ENCODE measurements at regions not wholly inside any gene's neighbourhood (a gene's known extent, or its start where the extent isn't known, plus 50 kb on each side); places are given as distances from the start of the nearest gene placed in this dataset.

DNA sequence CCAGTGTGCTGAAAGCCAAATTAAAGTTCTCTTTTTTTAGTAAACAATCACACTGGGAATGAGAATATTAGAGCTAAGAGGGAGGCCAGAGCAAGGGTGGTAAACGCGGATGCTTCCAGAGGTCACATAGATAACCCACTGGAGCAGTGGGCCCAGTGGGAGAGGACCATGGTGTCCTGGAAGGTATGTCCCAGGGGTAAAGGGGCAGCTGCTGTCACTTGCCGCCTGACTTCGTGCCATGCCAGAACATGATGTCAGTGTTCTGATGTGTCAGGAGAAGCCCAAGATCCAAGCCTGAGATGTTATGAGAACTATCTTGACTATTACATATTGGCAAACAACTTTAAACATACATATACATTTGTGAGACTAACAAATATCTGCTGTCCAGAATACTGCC is 211.9 kb upstream of the IL12A start:
- no peak for DNase-seq

DNA sequence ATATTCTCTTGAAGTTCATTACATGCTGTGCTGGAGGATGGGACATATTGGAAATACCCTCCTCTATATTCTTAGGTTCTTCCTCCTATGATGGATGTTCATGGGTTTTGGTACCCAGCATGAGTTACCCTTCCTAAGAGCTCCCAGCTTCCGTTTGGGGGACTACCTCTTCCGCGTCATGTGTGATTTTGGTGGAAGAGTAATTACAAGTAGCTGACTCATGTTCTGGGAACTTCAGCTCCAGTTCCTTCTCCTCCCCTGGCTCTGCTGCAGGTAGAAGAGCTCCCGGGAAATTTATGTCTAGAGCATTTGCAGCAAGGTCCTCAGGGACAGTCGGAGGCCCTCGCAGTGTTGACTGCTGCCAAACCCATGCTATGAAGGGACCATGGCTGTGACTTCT is 208.8 kb upstream of the IL12A start:
- DNase-seq: no peak

DNA sequence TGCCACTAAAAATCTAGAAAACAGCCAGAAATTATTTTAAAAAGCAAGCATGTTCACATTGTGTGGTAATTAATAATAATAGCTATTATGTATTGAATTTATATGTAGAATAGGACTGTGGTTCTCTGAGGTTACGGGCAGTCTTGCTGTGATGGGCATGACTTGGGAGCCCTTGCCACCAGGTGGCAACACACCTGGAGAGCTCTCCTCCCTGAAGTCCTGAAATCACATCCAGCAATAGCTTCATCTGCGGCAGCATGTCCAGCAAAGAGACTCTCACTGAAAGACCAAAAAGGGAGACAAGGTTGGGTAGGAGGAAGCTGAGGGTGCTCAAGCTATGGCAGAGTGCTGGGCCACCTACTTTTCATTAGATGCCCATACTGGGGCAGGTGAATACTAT is 206.8 kb upstream of the IL12A start:
- no peak for DNase-seq

DNA sequence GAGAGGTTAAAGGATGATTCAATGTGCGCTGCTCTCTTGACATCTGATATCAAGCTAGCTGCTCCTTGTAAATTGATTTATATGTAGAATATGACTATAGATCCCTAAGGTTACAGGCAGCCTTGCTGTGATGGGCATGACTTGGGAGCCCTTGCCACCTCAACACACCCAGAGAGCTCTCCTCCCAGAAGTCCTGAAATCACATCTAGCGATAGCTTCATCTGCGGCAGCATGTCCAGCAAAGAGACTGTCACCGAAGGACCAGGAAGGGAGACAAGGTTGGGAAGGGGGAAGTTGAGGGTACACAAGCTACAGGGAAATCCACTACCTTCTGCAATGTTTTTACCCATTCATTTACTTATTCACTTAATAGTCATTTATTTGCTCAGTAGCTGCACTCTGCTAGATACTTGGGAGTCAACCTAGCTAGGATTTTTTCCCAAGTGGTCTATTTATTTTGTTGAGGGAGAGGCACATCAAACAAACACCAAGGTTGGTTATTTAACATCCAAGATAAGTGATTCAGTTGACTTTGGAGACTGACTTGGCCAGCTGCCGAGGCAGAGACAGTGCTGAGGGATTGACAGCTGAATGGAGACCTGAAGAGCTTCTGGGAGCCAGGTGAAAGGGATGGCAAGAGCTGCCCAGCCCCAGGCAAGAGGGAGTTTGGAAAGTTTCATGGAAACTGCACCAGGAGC is 205.8 kb upstream of the IL12A start:
- DNase-seq: no peak

DNA sequence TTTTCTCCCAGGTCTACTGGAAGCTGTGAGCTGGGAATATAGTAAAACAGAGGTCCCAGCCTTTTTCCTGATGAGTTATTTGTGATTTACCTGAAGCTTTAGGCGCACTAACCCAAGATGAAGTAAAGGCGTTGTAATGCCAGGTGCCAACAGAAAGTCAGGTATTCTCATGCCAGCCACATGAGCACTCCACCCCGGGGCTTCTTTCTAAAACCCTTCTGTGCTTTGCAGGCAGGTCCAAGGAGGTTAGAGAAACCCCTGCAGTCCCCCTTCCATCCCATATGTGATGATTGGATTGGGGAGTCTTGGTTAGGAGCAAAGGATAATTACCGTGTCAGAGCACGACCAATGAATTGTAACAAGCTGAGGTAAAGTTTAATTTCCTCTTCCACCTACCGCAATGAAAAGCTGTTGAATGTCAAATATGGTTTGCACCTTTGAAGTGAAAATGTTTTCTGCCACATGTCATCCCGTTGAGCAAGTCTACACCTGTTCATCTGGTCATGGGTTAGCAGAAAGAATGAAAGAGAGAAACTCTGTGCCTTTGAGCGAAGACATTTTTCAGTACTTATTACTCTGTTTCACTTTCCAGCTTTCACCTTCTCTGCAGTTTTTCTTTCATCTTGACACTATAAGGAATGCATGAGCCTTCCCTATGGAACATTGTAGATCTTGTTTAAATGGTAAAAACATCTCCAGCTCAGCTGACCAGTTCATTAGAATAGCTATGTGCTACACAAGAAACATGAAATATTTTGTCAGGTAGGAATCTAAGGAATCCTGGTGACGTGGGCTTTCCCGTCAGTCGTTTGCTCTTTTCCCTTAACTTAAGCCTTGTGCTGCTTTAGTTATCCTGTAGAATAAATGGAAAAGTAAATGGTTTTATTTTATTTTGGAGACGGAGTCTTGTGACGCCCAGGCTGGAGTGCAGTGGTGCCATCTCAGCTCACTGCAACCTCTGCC is 204.6 kb upstream of the IL12A start:
- DNase-seq: no peak

DNA sequence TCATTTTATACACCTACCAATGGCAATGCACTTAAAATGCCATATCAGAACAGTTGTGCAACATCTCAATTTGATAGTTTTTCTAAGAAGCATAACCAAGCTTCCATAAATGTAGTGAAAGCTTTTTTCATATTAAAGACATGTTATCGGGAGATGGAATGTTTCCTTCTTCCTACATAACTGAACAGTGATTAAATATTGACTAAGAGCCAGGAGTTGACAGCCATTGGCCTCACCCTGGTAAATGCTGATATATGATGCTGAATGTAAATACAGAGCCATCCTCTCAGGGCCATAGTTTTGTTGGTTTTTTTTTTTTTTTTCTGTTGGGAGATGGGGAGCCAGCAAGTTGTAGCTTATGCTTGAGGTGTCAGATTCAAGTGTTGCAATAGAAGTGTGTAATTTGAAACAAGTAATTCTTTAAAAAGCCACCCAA is 203.3 kb upstream of the IL12A start:
- DNase-seq: no peak

DNA sequence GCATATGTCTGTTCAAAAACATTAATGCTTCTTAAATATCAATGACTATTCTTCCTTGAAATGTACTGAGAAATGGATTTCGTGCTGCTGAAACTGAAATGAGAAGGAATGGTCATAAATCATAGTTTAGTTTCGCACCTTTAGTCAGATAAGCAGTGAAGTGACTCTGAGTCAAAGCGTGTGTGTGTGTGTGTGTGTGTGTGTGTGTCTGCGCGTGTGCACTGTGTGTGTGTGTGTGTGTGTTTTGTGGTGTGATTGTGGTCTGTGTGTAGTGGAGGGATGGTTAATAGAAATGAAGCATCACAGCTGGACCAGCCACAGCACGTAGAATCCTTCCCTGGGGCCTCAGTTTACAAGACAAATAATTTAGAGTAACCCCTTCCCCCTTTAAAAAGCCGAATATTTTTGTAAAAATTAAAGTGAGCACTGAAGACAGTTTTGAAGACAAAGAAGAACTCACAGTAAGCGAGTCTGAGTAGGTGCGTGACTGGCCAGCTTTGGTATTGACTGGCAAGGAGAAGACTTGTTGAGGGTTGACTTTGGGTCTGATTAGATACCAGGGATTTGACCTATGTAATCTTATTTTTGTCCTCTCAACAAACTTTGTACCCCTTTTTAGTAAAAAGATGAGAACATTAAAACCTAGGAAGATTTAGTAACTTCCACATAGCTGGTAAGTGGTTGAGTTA is 202.0 kb upstream of the IL12A start:
- no peak for DNase-seq

DNA sequence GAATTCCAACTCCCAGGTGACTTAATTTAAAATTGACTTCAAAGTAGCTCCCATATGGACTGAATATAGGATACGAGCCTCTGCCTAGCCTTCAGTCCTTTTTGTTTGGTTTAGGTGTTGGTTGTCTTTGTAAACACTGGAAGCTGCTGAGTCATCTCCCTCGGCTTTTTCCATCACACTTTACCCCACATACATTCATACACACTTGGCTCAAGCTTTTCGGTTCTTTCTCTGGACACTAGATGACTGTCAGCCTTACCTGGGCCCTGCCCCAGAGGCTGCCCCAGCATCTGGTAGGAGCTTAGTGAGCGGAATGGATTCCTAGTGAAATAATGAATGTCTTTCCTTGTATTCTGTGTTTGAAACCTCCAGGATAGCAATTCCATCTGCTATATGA is 201.5 kb upstream of the IL12A start:
- no peak for DNase-seq

DNA sequence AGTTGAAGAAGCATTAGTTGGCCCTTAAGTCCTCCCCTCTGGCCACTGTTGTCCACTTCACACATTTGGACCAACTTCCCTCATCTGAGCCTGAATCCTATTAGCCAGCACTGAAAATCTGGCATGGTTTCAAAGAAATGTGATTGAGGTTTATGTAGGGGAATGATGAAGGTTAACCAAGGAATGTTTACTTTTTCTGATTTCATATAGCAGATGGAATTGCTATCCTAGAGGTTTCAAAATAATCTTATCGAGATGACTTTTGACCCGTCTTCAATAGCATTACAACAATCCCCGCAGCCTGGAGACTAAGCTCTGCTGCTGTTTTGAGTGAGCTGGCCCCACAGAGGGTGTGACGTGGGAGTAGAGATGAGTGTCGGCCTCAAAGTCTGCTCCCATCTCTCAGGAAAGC is 200.8 kb upstream of the IL12A start:
- DNase-seq: no peak

DNA sequence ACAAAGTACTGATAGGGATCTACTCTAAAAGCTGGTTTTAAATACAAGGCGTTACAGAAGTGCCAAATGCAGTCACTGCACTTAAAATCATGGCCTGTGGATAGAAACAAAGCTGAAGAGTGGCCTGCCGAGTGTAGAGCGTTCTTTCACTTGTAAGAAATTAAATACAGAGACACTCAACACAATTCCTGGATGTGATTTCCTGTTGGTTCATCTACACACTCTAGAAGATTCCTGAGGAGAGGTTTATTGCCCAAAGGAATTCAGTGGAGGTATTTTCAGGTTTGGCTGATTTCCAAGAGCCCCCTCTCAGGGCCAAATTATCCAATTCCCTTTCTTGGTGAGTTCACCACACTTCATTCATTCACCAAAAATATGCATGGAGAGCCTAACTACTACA is 200.3 kb upstream of the IL12A start:
- DNase-seq: no peak

DNA sequence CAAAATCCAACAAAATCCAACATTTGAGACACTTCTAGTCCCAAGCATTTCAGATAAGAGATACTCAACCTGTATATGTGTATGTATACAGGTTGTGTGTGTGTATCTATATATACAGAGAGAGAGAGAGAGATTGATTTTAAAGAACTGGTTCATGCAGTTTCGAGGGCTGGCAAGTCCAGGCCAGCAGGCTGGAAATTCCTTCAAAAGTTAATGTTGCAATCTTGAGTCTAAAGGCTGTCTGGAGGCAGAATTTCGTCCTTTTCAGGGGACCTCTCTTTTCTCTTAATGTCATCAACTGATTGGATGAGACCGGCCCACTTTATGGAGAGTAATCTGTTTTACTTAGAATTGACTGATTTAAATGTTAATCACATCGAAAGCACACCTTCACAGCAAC is 199.6 kb upstream of the IL12A start:
- DNase-seq: no peak

DNA sequence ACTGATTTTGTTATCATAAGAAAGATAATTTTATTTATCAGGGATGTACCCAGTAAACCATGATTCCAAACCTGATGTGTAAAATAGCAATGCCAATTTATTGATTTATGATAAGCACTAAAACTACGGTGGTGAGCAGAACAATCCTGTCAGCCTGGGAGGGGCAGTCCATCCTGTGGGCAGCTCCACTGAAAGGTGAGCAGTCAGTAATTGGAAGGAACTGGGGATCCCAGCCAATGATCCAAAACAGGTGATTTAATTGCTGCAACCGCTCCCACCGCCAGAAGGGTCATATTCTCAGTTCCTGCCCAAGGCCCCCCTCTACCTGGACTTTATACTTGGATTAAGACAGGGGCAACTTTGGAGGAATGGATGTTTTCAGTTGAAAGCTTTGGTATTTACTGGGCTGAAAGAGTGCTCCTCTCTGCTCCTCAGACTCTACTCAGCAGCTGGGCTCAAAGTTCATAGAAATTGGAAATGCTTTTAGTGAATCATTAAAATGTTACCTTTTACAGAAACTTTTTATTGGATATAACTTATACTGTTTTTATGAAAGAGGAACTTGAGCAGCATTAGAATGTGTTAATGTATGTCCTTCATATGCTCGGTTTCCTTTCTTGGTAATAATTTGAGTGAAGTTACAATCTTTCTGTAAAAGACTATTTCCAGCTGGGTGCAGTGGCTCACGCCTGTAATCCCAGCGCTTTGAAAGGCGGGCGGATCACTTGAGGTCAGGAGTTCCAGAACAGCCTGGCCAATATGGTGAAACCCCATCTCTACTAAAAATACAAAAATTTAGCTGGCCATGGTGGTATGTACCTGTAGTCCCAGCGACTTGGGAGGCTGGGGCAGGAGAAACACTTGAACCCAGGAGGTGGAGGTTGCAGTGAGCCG is 198.6 kb upstream of the IL12A start:
- DNase-seq: no peak

DNA sequence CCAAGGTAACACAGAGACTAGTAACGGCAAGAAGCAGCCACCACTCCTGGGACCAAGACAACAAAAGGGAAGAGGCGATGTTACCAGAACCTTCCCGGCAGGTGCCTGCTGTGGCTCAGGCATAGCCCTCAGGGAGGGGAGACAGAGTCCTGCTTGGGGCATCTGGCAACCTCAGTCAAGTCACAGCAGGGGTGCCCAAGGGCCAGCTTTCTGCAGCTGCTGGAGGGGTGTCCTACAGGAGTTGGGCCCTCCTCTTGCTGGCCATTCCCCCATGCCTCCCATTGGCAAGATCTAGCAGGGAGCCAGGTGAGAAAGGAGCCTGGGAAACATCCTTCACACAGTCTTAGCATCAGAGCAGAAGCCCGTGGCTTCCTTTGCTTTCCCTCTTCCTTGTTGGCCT is 197.3 kb upstream of the IL12A start:
- DNase-seq: no peak

DNA sequence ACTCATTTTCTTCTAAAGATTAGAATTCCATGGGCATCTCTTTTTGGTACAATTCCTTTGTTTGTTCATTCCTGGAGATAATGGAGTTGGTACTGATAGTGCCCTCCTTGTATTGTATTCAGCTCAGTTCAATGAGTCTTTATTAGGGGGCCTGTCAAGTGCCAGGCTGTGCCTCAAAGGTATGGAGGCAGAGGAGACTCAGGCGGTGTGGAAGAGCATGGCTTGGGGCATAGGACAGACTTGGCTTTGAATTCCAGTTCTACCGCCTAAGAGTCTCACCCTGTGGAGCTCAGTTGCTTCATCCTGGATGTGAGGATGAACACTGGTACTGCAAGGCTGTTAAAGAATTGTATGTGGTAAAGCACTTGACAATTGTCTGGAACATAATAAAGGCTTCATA is 196.6 kb upstream of the IL12A start:
- no peak for DNase-seq

DNA sequence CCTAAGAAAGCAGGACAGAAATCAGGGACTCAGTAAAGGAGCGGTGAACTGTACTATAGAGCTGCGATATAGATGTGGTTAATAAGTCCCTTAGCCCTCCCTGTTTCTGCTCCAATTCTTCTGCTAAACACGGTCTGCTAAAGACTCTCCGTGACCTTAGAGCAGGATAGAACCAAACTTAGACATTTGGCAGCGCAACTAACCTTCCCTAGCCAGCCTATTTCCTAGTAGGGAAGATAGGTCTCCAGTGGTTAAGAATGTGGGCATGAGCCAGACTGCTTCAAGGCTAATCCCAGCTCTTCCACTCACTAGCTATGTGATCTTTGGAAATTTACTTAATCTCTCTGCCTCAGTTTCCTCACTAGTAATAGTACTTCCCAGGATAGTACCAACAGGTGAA is 193.6 kb upstream of the IL12A start:
- no peak for DNase-seq

DNA sequence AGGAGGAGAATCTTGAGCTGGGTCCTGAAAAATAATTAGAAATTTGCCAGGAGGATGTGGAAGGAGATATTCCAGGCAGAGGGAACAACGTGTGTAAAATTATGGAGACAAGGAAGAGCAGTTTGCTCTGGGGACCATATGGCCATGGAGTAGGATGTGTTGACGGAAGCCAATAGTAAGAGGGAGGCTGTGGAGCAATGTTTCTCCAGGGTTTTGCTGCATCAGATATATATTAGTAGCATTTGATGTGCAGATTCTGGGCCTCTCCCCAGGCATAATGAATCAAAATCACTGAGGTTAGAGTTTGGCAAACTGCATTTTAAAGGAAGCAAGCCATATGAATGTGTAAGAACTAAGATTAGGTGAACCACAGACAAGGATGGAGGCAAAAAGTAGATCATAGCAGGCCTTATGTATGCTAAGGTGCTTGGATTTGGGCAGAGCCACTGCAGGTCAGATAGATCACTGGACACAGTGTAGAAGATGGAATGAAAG is 192.9 kb upstream of the IL12A start:
- DNase-seq: no peak

DNA sequence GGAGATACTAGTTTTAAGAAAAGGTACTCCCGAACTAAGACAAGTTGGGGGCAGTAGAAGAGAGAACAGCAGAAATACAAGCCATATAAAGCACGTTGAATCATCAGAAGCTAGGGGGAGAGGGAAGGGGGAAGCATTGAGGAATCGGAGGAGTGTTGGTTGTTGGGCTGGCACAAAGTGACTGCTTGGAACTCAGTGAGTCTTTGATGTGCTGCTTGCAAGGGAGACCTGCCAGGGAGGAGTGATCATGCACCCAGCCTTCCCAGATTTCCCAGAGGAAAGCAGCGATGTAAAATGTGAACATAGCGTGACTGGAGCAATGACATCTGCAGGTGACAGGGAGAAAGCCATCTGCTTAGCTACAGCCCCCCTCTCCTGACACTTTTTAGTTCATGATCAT is 192.4 kb upstream of the IL12A start:
- DNase-seq: no peak

DNA sequence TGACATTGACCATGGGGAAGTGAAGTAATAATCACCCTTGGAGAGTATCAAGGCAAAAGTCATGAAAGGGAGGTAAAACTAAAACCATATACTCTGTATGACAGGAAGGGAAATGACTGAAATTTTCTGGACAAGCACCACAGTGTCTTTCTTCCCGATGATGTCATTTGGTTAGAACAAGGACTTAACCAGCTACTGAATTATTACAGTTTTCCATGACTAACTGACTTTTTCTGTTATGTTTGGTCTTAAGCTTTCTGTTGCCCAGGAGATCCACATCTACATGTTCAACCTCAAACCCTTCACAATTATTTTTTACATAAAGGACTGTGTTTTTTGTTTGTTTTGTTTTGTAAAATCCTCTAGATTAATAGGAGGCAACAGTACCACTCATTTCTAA is 191.9 kb upstream of the IL12A start:
- DNase-seq: no peak

DNA sequence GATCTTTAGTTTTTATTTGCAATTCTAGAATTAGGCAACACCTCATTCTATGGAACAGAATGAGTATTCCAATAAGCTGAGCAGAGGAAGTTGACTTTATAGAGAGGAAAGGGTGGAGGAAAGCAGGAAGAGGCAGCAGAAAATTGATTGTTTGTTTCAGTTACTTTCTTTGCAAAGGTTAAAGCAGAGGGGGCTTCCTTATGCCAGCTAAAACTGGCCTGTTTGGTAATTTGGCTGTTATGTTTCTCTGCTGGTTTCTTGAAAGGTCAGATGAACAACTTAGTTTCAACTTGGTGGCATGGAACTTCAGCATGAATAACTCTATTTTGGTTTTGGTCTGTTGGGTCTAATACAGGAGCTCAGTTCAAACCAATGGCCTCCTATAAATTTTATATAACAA is 190.9 kb upstream of the IL12A start:
- no peak for DNase-seq

DNA sequence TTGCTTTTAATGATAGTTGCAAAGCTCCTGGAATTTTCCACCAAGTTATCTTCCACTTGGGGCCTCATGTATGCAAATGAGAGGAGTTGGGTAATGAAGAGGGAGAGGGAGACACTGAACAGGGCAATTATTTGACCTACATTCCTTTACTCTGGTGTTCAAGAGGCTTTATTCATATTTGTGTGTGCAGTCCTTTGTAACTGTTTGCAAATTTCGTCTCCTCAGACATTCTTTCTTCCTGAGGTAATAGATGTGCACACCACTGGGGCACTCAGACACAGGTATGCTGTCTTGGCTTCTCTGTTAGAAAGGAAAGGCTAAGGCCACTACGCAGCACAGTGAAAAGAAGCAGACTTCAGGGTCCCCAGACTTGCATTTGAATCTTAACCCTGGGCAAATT is 189.7 kb upstream of the IL12A start:
- no peak for DNase-seq

DNA sequence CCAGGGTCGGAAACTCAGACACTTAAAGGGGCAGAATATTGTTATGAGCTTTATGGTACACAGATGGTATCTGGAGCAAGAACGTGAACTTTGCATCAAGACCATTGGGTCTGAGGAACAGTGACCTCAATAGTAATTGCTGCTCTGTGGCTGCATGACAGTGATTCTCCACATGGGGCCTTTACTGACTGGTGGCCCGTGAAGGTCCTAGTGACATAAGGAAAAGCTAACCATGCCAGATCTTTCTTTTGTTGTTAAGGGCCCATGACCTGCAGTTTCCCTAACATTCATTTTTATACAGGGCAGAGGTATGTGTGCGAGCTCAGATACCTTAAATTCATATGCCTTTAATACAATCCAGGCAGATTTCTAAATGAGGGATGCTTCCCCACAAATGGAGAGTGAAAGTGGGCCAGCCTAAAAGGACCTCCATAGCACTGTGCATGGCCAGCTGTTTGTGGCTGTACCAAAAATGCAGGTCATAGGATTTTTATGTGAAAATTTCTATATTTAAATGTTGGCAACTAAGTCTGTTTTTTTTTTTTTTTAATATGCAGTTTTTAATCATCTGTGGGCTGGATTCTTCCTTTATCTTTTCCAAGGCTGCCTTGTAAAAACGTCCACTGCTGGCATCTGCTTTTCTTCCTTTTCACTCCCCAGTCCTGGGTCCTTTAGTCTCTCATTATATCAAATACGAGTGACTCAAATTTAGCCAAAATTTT is 188.0 kb upstream of the IL12A start:
- no peak for DNase-seq

DNA sequence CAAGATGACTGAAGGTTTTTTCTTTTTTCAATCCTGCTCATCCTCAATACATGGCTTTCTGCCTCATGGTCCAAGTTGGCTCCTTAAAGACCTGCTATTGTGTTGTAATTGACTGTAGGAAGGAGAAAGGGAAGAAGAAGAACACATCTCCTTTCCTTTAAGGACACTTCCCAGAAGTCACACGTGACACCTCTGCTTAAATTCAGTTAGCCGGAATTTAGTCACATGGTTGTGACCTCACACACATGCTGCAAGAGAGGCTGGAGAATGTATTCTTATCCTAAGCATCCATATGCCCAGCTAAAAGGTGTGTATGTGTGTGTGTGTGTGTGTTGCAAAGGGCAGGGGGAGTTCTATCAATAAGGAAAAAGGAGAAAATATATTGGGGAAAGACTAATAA is 185.8 kb upstream of the IL12A start:
- no peak for DNase-seq

All from inflammatory macrophage treated with lipopolysaccharide for 4 hours (primary cell).